ENCODE measurements at regions not wholly inside any gene's neighbourhood (a gene's known extent, or its start where the extent isn't known, plus 50 kb on each side); places are given as distances from the start of the nearest gene placed in this dataset.

DNA sequence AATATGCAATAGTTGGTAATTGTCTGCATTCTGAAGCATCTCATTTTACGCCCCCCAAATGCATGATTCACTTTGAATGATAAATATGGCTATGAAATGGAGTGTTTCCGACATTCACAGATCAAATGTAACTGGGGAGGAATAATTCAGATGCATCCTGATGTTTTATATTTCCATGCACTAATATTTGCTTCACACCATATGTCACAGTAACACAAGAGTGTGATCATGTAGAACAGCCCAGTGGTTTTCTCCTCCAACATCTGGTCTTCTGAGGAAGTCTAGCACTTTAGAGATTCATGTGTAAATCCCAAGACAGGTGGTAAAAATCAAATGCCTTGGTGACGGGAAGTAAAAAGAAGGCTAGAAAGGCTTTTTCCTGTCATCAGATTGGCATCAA lies 273.1 kb downstream of the DIO2 start:
- no peak for TF ChIP-seq EZH2phosphoT487 (IDR thresholded peaks at IDR 0.05; ENCODE audit: low read length)
- Histone ChIP-seq H3K9me3 (replicated peaks; ENCODE audit: insufficient read depth, low read length) (no peaks in the 10 kb centered on the region), H3K9ac (ENCODE audit: low read length) (no peak overlapping the region), H3K27me3 (replicated peaks; ENCODE audit: insufficient read depth, low read length) (no peaks in the 10 kb centered on the region), H4K20me1 (ENCODE audit: insufficient read depth, low read length) (no peaks in the 10 kb centered on the region), H3K79me2 (ENCODE audit: low read length) (no peaks in the 10 kb centered on the region), H3K4me1 (ENCODE audit: low read length) (no peaks in the 10 kb centered on the region), H3K4me3 (ENCODE audit: low read length) (no peak overlapping the region), H3K4me2 (ENCODE audit: low read depth, low read length) (no peak overlapping the region), H3K36me3 (replicated peaks; ENCODE audit: insufficient read depth, low read length) (no peaks in the 10 kb centered on the region), H3K9me2 (replicated peaks; ENCODE audit: insufficient read depth, low read length) (no peaks in the 10 kb centered on the region), H3F3A (ENCODE audit: insufficient read depth, low read length) (no peaks in the 10 kb centered on the region), H3K27ac (ENCODE audit: low read length) (no peak overlapping the region), H2AFZ (ENCODE audit: low read length) (no peak overlapping the region)
- no peak for DNase-seq

GRCh38 chr14:79937433-79937832 lies 273.9 kb downstream of the DIO2 start:
- H3K4me3 ChIP-seq (ENCODE audit: low read length): no peak overlapping the region
- H3K79me2 ChIP-seq (ENCODE audit: low read length): no peaks in the 10 kb centered on the region
- no peak overlapping the region for H3K9ac ChIP-seq (ENCODE audit: low read length)
- H2AFZ ChIP-seq (ENCODE audit: low read length): no peak overlapping the region
- no peaks in the 10 kb centered on the region for H3K9me2 ChIP-seq (replicated peaks; ENCODE audit: insufficient read depth, low read length)
- H3K4me1 ChIP-seq (ENCODE audit: low read length): no peaks in the 10 kb centered on the region
- H3F3A ChIP-seq (ENCODE audit: insufficient read depth, low read length): no peaks in the 10 kb centered on the region
- H3K36me3 ChIP-seq (replicated peaks; ENCODE audit: insufficient read depth, low read length): no peaks in the 10 kb centered on the region
- no peaks in the 10 kb centered on the region for H3K9me3 ChIP-seq (replicated peaks; ENCODE audit: insufficient read depth, low read length)
- H3K27ac ChIP-seq (ENCODE audit: low read length): no peak overlapping the region
- no peak for TF ChIP-seq EZH2 (optimal IDR thresholded peaks at IDR 0.05; ENCODE audit: low read depth, low read length)
- no peak for TF ChIP-seq CTCF (IDR thresholded peaks at IDR 0.05; ENCODE audit: low read length)
- no peaks in the 10 kb centered on the region for H4K20me1 ChIP-seq (ENCODE audit: insufficient read depth, low read length)
- DNase-seq: no peak
- no peak overlapping the region for H3K4me2 ChIP-seq (ENCODE audit: low read depth, low read length)
- no peaks in the 10 kb centered on the region for H3K27me3 ChIP-seq (replicated peaks; ENCODE audit: insufficient read depth, low read length)

DNA sequence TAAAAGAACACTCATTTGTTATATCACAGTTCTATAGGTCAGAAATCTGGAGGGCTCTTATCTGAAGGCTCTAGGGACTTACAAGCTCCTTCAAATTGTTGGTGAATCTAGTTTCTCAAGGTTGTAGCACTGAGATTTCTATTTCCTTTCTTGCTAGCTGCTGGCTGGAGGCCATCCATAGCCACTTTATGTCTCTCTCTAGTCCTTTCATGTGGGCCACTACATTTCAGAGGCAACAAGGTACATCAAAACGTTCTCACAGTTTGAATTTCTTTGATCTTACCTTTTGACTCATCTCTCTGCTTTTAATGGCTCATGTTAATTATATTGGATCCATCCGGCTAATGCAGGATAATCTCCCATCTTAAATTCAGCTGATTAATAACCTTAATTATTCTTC lies 286.8 kb downstream of the DIO2 start:
- Histone ChIP-seq H3K79me2 (ENCODE audit: low read length) (no peaks in the 10 kb centered on the region), H4K20me1 (ENCODE audit: insufficient read depth, low read length) (no peaks in the 10 kb centered on the region), H3K9me3 (replicated peaks; ENCODE audit: insufficient read depth, low read length) (no peaks in the 10 kb centered on the region), H3K27me3 (replicated peaks; ENCODE audit: insufficient read depth, low read length) (no peaks in the 10 kb centered on the region), H3K27ac (ENCODE audit: low read length) (no peak overlapping the region), H2AFZ (ENCODE audit: low read length) (no peak overlapping the region), H3K4me3 (ENCODE audit: low read length) (no peak overlapping the region), H3K9ac (ENCODE audit: low read length) (no peak overlapping the region), H3K4me1 (ENCODE audit: low read length) (no peaks in the 10 kb centered on the region), H3F3A (ENCODE audit: insufficient read depth, low read length) (no peaks in the 10 kb centered on the region), H3K4me2 (ENCODE audit: low read depth, low read length) (no peak overlapping the region), H3K36me3 (replicated peaks; ENCODE audit: insufficient read depth, low read length) (no peaks in the 10 kb centered on the region), H3K9me2 (replicated peaks; ENCODE audit: insufficient read depth, low read length) (no peaks in the 10 kb centered on the region)
- no peak for TF ChIP-seq CTCF (IDR thresholded peaks at IDR 0.05; ENCODE audit: low read length)
- no peak for TF ChIP-seq EZH2 (optimal IDR thresholded peaks at IDR 0.05; ENCODE audit: low read depth, low read length)
- no peak for TF ChIP-seq EZH2phosphoT487 (IDR thresholded peaks at IDR 0.05; ENCODE audit: low read length)
- no peak for DNase-seq

DNA sequence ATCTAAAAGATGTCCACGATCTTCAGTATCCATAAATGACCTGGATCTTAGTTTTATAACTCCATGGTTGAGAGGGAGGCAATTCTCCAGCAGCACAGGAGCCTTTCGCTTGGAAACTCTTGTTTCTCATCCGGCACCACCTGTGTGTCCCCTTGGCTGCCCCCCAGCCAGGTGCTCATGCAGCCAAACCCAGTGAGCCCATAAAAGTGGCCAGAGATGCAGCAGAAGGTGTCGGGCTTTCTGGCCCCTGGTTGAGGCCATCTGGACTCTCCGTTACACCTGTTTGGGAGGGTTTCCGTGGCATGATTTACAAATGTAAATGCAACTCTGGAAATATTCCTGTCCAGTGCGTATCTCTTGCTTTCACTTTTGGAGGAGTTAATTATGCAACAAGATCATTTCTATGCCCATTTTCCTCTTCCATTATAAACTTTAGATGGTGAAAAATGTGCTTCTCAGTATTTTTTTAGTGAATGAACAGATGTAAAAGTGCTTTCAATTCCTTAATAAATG lies 291.1 kb downstream of the DIO2 start:
- Histone ChIP-seq H3K27me3 (replicated peaks; ENCODE audit: insufficient read depth, low read length) (no peaks in the 10 kb centered on the region), H3K27ac (ENCODE audit: low read length) (no peak overlapping the region), H3F3A (ENCODE audit: insufficient read depth, low read length) (no peaks in the 10 kb centered on the region), H3K79me2 (ENCODE audit: low read length) (no peaks in the 10 kb centered on the region), H2AFZ (ENCODE audit: low read length) (no peak overlapping the region), H3K9me2 (replicated peaks; ENCODE audit: insufficient read depth, low read length) (no peaks in the 10 kb centered on the region), H4K20me1 (ENCODE audit: insufficient read depth, low read length) (no peaks in the 10 kb centered on the region), H3K4me3 (ENCODE audit: low read length) (no peak overlapping the region), H3K9ac (ENCODE audit: low read length) (no peak overlapping the region), H3K36me3 (replicated peaks; ENCODE audit: insufficient read depth, low read length) (no peaks in the 10 kb centered on the region), H3K9me3 (replicated peaks; ENCODE audit: insufficient read depth, low read length) (no peaks in the 10 kb centered on the region), H3K4me2 (ENCODE audit: low read depth, low read length) (no peak overlapping the region), H3K4me1 (ENCODE audit: low read length) (no peaks in the 10 kb centered on the region)
- no peak for DNase-seq
- TF ChIP-seq CTCF (IDR thresholded peaks at IDR 0.05; ENCODE audit: low read length) (no peak), EZH2phosphoT487 (IDR thresholded peaks at IDR 0.05; ENCODE audit: low read length) (no peak), EZH2 (optimal IDR thresholded peaks at IDR 0.05; ENCODE audit: low read depth, low read length) (no peak)
